IPS DF 4.7 (cell line): ENCODE measurements at regions not wholly inside any gene's neighbourhood (a gene's known extent, or its start where the extent isn't known, plus 50 kb on each side); places are given as distances from the start of the nearest gene placed in this dataset.

ENCODE experiments used
- DNase-seq: peaks from one replicate; pipeline ENCODE4 v3.0.0-alpha.2; 2013; ENCODE audit warnings: low spot score; ENCODE audit errors: extremely low read depth

GRCh38 chr13:40334616-40335015, 331.8 kb downstream of the FOXO1 start:
- DNase-seq: no peak

- DNase-seq: no peak
Observed at GRCh38 chr13:40336228-40337221, 329.9 kb downstream of the FOXO1 start.

GRCh38 chr13:40337651-40338050, 328.8 kb downstream of the FOXO1 start:
- no peak for DNase-seq

GRCh38 chr13:40338217-40338616, 328.2 kb downstream of the FOXO1 start:
- DNase-seq: no peak

GRCh38 chr13:40340368-40341095, 325.9 kb downstream of the FOXO1 start:
- no peak for DNase-seq

GRCh38 chr13:40341096-40341471, 325.4 kb downstream of the FOXO1 start:
- no peak for DNase-seq

GRCh38 chr13:40341501-40341900, 324.9 kb downstream of the FOXO1 start:
- DNase-seq: no peak

GRCh38 chr13:40342461-40342860, 324.0 kb downstream of the FOXO1 start:
- no peak for DNase-seq

GRCh38 chr13:40342901-40343300, 323.5 kb downstream of the FOXO1 start:
- no peak for DNase-seq

- no peak for DNase-seq
Observed at GRCh38 chr13:40343550-40344269, 322.7 kb downstream of the FOXO1 start.

- no peak for DNase-seq
Observed at GRCh38 chr13:40344270-40345148, 321.9 kb downstream of the FOXO1 start.

GRCh38 chr13:40345149-40345514, 321.3 kb downstream of the FOXO1 start:
- DNase-seq: no peak

GRCh38 chr13:40345654-40346372, 320.6 kb downstream of the FOXO1 start:
- DNase-seq: no peak

GRCh38 chr13:40346592-40346991, 319.8 kb downstream of the FOXO1 start:
- DNase-seq: no peak

GRCh38 chr13:40348096-40348679, 318.3 kb downstream of the FOXO1 start:
- no peak for DNase-seq

- no peak for DNase-seq
Observed at GRCh38 chr13:40350283-40350992, 316.0 kb downstream of the FOXO1 start.

- DNase-seq: no peak
Observed at GRCh38 chr13:40351537-40352379, 314.7 kb downstream of the FOXO1 start.

GRCh38 chr13:40352380-40352778, 314.1 kb downstream of the FOXO1 start:
- no peak for DNase-seq
